ENCODE measurements at regions not wholly inside any gene's neighbourhood (a gene's known extent, or its start where the extent isn't known, plus 50 kb on each side); places are given as distances from the start of the nearest gene placed in this dataset.

- TF ChIP-seq E2F5 (CRISPR knock-in tag; conservative IDR thresholded peaks at IDR 0.05) (no peak), POLR2AphosphoS2 (IDR thresholded peaks at IDR 0.05; ENCODE audit: low read depth, low read length) (no peak), CTCF (CRISPR knock-in tag; IDR thresholded peaks at IDR 0.05) (no peak), ZNF331 (CRISPR knock-in tag; IDR thresholded peaks at IDR 0.05) (no peak), ZNF407 (CRISPR knock-in tag; IDR thresholded peaks at IDR 0.05; ENCODE audit: not compliant biosample characterization) (no peak), MEF2D (CRISPR knock-in tag; IDR thresholded peaks at IDR 0.05) (no peak), ATF2 (CRISPR knock-in tag; IDR thresholded peaks at IDR 0.05) (no peak), ETS1 (CRISPR knock-in tag; IDR thresholded peaks at IDR 0.05) (no peak), XBP1 (CRISPR knock-in tag; IDR thresholded peaks at IDR 0.05) (no peak), GABPA (IDR thresholded peaks at IDR 0.05; ENCODE audit: low read depth, low read length) (no peak), GABPA (CRISPR knock-in tag; IDR thresholded peaks at IDR 0.05; ENCODE audit: low read depth) (no peak), NR2C2 (CRISPR knock-in tag; IDR thresholded peaks at IDR 0.05; ENCODE audit: borderline replicate concordance) (no peak), ZNF251 (CRISPR knock-in tag; IDR thresholded peaks at IDR 0.05) (no peak), EP300 (IDR thresholded peaks at IDR 0.05; ENCODE audit: low read depth in 2 of 2, low read length in 2 of 2) (no peak), EP300 (CRISPR knock-in tag; IDR thresholded peaks at IDR 0.05; ENCODE audit: borderline replicate concordance) (no peak), TAF1 (CRISPR knock-in tag; IDR thresholded peaks at IDR 0.05) (no peak)
Observed at GRCh38 chr3:6667354-6667753, 193.6 kb upstream of the GRM7 start.
